Gastroesophageal sphincter (tissue), 4 donors: ENCODE measurements at regions not wholly inside any gene's neighbourhood (a gene's known extent, or its start where the extent isn't known, plus 50 kb on each side); places are given as distances from the start of the nearest gene placed in this dataset.

Experiments used
- ATAC-seq: fragments of 150-250 bp; one replicate; pipeline ENCODE4 v1.9.1; 2016; ENCODE audit warnings: mild to moderate bottlenecking, moderate library complexity
- H3K27ac ChIP-seq, 4 donors: fragments of 200-600 bp; sonication (generic) in 3 of 4; 1 replicate in 3 of 4; 2 replicates in 1 of 4; pipeline ENCODE4 v1.5.1; 2016 to 2019
- H3K27me3 ChIP-seq: fragments of 200-600 bp; sonication (generic); one replicate; pipeline ENCODE4 v1.5.1; 2019
- H3K36me3 ChIP-seq, 2 donors: fragments of 200-600 bp; sonication (generic); one replicate each; pipeline ENCODE4 v1.5.1; 2019; ENCODE audit warnings: control low read depth in 1 of 2
- H3K4me1 ChIP-seq, 3 donors: fragments of 200-600 bp; sonication (generic); 1 replicate in 2 of 3; 2 replicates in 1 of 3; pipeline ENCODE4 v1.5.1; 2016 to 2019; ENCODE audit warnings: control low read depth in 2 of 3
- H3K4me3 ChIP-seq, 2 donors: fragments of 200-600 bp; sonication (generic); one replicate each; pipeline ENCODE4 v1.5.1; 2019; ENCODE audit warnings: mild to moderate bottlenecking in 1 of 2, moderate library complexity in 1 of 2
- H3K9me3 ChIP-seq, 3 donors: fragments of 200-600 bp; sonication (generic); one replicate each; pipeline ENCODE4 v1.5.1; 2017 to 2019; ENCODE audit warnings: control low read depth in 2 of 3
- EP300 ChIP-seq: sonication (generic); formaldehyde crosslinking; IDR thresholded peaks from one replicate; pipeline ENCODE4 v1.6.1; 2017; ENCODE audit warnings: antibody characterized with exemption, mild to moderate bottlenecking
- POLR2A ChIP-seq, 2 donors: fragments of 450-650 bp; IDR thresholded peaks; one replicate each; pipeline ENCODE4 v1.6.1; 2017; ENCODE audit warnings: antibody characterized with exemption in 2 of 2, mild to moderate bottlenecking in 2 of 2, moderate library complexity in 1 of 2
- POLR2AphosphoS5 ChIP-seq: sonication (generic); formaldehyde crosslinking; IDR thresholded peaks from one replicate; pipeline ENCODE4 v1.6.1; 2017; ENCODE audit warnings: antibody characterized with exemption
- WGBS, 2 donors: methylation state at CpG; one replicate each; pipeline ENCODE4 v1.1.5; 2018; ENCODE audit warnings: low coverage in 1 of 2; 5-methylcytosine and 5-hydroxymethylcytosine counted together
- TF ChIP-seq, protein P1 (sequence below), 4 experiments: fragments of 200-600 bp in 2 of 4; fragments of 450-650 bp in 2 of 4; sonication (generic) in 1 of 4; IDR thresholded peaks; one replicate each; pipeline ENCODE4 v1.5.1; 2017 to 2019; ENCODE audit warnings: antibody characterized with exemption in 4 of 4, mild to moderate bottlenecking in 2 of 4, moderate library complexity in 2 of 4

GRCh38 chr18:2304378-2305175 lies 266.7 kb downstream of the METTL4 start:
- Histone ChIP-seq H3K4me3 (no peak overlapping the region), H3K9me3 (no peaks in the 10 kb centered on the region), H3K27me3 (no peaks in the 10 kb centered on the region), H3K36me3 (no peaks in the 10 kb centered on the region), H3K27ac (no peak overlapping the region), H3K4me1 (no peaks in the 10 kb centered on the region)
- no peak for ATAC-seq
- TF ChIP-seq POLR2AphosphoS5 (no peak), POLR2A (IDR thresholded peaks at IDR 0.05) (no peak), EP300 (no peak)
- TF ChIP-seq, protein P1, sequence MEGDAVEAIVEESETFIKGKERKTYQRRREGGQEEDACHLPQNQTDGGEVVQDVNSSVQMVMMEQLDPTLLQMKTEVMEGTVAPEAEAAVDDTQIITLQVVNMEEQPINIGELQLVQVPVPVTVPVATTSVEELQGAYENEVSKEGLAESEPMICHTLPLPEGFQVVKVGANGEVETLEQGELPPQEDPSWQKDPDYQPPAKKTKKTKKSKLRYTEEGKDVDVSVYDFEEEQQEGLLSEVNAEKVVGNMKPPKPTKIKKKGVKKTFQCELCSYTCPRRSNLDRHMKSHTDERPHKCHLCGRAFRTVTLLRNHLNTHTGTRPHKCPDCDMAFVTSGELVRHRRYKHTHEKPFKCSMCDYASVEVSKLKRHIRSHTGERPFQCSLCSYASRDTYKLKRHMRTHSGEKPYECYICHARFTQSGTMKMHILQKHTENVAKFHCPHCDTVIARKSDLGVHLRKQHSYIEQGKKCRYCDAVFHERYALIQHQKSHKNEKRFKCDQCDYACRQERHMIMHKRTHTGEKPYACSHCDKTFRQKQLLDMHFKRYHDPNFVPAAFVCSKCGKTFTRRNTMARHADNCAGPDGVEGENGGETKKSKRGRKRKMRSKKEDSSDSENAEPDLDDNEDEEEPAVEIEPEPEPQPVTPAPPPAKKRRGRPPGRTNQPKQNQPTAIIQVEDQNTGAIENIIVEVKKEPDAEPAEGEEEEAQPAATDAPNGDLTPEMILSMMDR (IDR thresholded peaks at IDR 0.05), result no peak
- WGBS, 2 donors, result 7 to 11% methylated on average over 2 of the region's 2 CpGs

GRCh38 chr18:2306606-2307005 lies 264.7 kb downstream of the METTL4 start:
- Histone ChIP-seq H3K9me3 (no peaks in the 10 kb centered on the region), H3K27ac (no peak overlapping the region), H3K36me3 (no peaks in the 10 kb centered on the region), H3K4me3 (no peak overlapping the region), H3K4me1 (no peaks in the 10 kb centered on the region), H3K27me3 (no peaks in the 10 kb centered on the region)
- TF ChIP-seq EP300, result no peak
- no peak for TF ChIP-seq POLR2AphosphoS5
- TF ChIP-seq POLR2A (IDR thresholded peaks at IDR 0.05), result no peak
- TF ChIP-seq, protein P1 (IDR thresholded peaks at IDR 0.05), result no peak
- no peak for ATAC-seq

- Histone ChIP-seq H3K4me1 (no peaks in the 10 kb centered on the region), H3K9me3 (no peaks in the 10 kb centered on the region), H3K4me3 (no peak overlapping the region), H3K27ac (no peak overlapping the region), H3K27me3 (no peaks in the 10 kb centered on the region), H3K36me3 (no peaks in the 10 kb centered on the region)
- WGBS, 2 donors, result 87 to 93% methylated on average over 7 to 9 of the region's 9 CpGs
- TF ChIP-seq POLR2A (IDR thresholded peaks at IDR 0.05) (no peak), POLR2AphosphoS5 (no peak), EP300 (no peak)
- TF ChIP-seq, protein P1 (IDR thresholded peaks at IDR 0.05), result no peak
- ATAC-seq, result no peak
Observed at GRCh38 chr18:2310886-2311285, 260.4 kb downstream of the METTL4 start.

DNA sequence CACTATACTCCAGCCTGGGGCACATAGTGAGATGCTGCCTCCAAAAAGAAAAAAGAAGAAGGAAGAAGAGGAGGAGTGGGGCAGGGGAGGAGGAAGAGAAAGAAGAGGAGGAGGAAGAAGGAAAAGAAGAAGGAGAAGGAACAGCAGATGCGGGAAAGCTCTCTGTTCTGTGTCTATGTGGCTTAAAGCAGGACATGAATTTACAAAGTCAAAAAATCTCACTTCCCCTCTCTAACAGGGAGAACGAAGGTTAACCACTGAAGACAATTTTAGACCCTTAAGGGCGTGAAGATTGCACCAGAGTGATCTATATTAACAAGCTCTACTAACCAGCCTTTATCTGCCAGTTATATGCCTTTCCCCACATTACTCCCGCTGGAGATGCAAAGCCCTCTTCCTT lies 258.9 kb downstream of the METTL4 start:
- no peak for ATAC-seq
- H3K4me3 ChIP-seq, result no peak overlapping the region

DNA sequence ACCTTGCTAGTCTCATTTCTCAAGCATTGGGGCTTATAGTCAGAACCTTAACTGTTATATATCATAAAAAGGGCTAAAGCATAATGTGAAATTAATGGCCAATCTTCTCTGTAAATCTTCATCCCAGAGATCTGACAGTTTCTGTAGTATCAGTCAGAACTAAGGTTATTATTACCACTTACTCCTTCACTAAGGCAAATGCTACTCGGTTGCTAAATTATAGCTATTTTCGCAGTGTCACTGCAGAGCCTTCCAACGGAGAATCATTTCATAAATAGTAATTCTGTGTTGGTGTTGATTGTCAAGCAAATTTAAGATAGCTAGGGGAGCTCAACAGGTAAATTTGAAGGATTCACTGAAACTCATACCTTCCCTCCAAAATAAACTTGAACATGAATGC lies 258.0 kb downstream of the METTL4 start:
- TF ChIP-seq EP300 (no peak), POLR2AphosphoS5 (no peak), POLR2A (IDR thresholded peaks at IDR 0.05) (no peak)
- TF ChIP-seq, protein P1 (IDR thresholded peaks at IDR 0.05), result no peak
- no peaks in the 10 kb centered on the region for H3K4me1 ChIP-seq
- WGBS, 2 donors, result 60 to 68% methylated on average over 3 of the region's 3 CpGs
- no peak for ATAC-seq
- no peaks in the 10 kb centered on the region for H3K9me3 ChIP-seq
- H3K27me3 ChIP-seq, result no peaks in the 10 kb centered on the region
- no peak overlapping the region for H3K4me3 ChIP-seq
- H3K36me3 ChIP-seq, result no peaks in the 10 kb centered on the region
- no peak overlapping the region for H3K27ac ChIP-seq

More for the DNA sequence above, 258.9 kb downstream of the METTL4 start:
- no peak overlapping the region for H3K27ac ChIP-seq
- no peaks in the 10 kb centered on the region for H3K4me1 ChIP-seq
- TF ChIP-seq POLR2A (IDR thresholded peaks at IDR 0.05) (no peak), POLR2AphosphoS5 (no peak), EP300 (no peak)
- TF ChIP-seq, protein P1 (IDR thresholded peaks at IDR 0.05), result no peak
- H3K9me3 ChIP-seq, result no peaks in the 10 kb centered on the region
- WGBS, 2 donors, result 13 to 48% methylated on average over 1 to 4 of the region's 4 CpGs
- H3K27me3 ChIP-seq, result no peaks in the 10 kb centered on the region
- no peaks in the 10 kb centered on the region for H3K36me3 ChIP-seq
